Suprapubic skin (tissue), 4 donors: ENCODE measurements at regions not wholly inside any gene's neighbourhood (a gene's known extent, or its start where the extent isn't known, plus 50 kb on each side); places are given as distances from the start of the nearest gene placed in this dataset.

Source experiments
- DNase-seq, 2 donors: peaks; one replicate each; pipeline ENCODE4 v3.0.0-alpha.2; 2019; ENCODE audit warnings: low spot score in 2 of 2
- H3K27ac ChIP-seq: fragments of 200-600 bp; sonication (generic); one replicate; pipeline ENCODE4 v1.5.1; 2019
- H3K27me3 ChIP-seq: fragments of 200-600 bp; sonication (generic); one replicate; pipeline ENCODE4 v1.5.1; 2019
- H3K36me3 ChIP-seq: fragments of 200-600 bp; sonication (generic); one replicate; pipeline ENCODE4 v1.5.1; 2019
- H3K4me1 ChIP-seq: fragments of 200-600 bp; sonication (generic); one replicate; pipeline ENCODE4 v1.5.1; 2019
- H3K4me3 ChIP-seq: fragments of 200-600 bp; sonication (generic); one replicate; pipeline ENCODE4 v1.5.1; 2019; ENCODE audit warnings: mild to moderate bottlenecking
- H3K9me3 ChIP-seq: fragments of 200-600 bp; sonication (generic); one replicate; pipeline ENCODE4 v1.5.1; 2019
- CTCF ChIP-seq, 2 donors: fragments of 200-600 bp in 1 of 2; fragments of 450-650 bp in 1 of 2; sonication (generic) in 1 of 2; IDR thresholded peaks; one replicate each; pipeline ENCODE4 v1.5.1; 2016 to 2019; ENCODE audit warnings: antibody characterized with exemption in 2 of 2, mild to moderate bottlenecking in 1 of 2, moderate library complexity in 1 of 2
- EP300 ChIP-seq: sonication (generic); formaldehyde crosslinking; IDR thresholded peaks from one replicate; pipeline ENCODE4 v1.6.1; 2017; ENCODE audit warnings: antibody characterized with exemption
- POLR2A ChIP-seq, 2 donors: fragments of 450-650 bp; IDR thresholded peaks; one replicate each; pipeline ENCODE4 v1.6.1; 2017; ENCODE audit warnings: antibody characterized with exemption in 2 of 2, mild to moderate bottlenecking in 2 of 2, moderate library complexity in 2 of 2
- POLR2AphosphoS5 ChIP-seq, 3 donors: sonication (generic); formaldehyde crosslinking; IDR thresholded peaks; one replicate each; pipeline ENCODE4 v1.6.1; 2017; ENCODE audit warnings: antibody characterized with exemption in 3 of 3
- WGBS: methylation state at CpG from one replicate; pipeline ENCODE4 v1.1.5; 2018; 5-methylcytosine and 5-hydroxymethylcytosine counted together

- Histone ChIP-seq H3K9me3 (no peaks in the 10 kb centered on the region), H3K27me3 (no peaks in the 10 kb centered on the region), H3K36me3 (no peaks in the 10 kb centered on the region), H3K27ac (no peak overlapping the region), H3K4me3 (no peak overlapping the region), H3K4me1 (no peaks in the 10 kb centered on the region)
- no peak for DNase-seq
- no peak for TF ChIP-seq POLR2AphosphoS5 (IDR thresholded peaks at IDR 0.05)
- TF ChIP-seq POLR2A (IDR thresholded peaks at IDR 0.05), result no peak
- TF ChIP-seq EP300, result no peak
- no peak for TF ChIP-seq CTCF (IDR thresholded peaks at IDR 0.05)
- WGBS, result 75% methylated on average over 4 of the region's 4 CpGs
Observed at GRCh38 chr9:105963343-105964099, 269.2 kb downstream of the TMEM38B start.

GRCh38 chr9:105964156-105964555, 269.8 kb downstream of the TMEM38B start:
- H3K27ac ChIP-seq, result no peak overlapping the region
- no peaks in the 10 kb centered on the region for H3K4me1 ChIP-seq
- no peak overlapping the region for H3K4me3 ChIP-seq
- TF ChIP-seq EP300 (no peak), POLR2AphosphoS5 (IDR thresholded peaks at IDR 0.05) (no peak), POLR2A (IDR thresholded peaks at IDR 0.05) (no peak), CTCF (IDR thresholded peaks at IDR 0.05) (no peak)
- no peaks in the 10 kb centered on the region for H3K9me3 ChIP-seq
- no peaks in the 10 kb centered on the region for H3K27me3 ChIP-seq
- no peaks in the 10 kb centered on the region for H3K36me3 ChIP-seq
- no peak for DNase-seq

- no peaks in the 10 kb centered on the region for H3K9me3 ChIP-seq
- no peak for DNase-seq
- 76% methylated on average over 1 of the region's 1 CpG for WGBS
- no peak for TF ChIP-seq POLR2AphosphoS5 (IDR thresholded peaks at IDR 0.05)
- no peak for TF ChIP-seq CTCF (IDR thresholded peaks at IDR 0.05)
- TF ChIP-seq EP300, result no peak
- no peak for TF ChIP-seq POLR2A (IDR thresholded peaks at IDR 0.05)
- no peak overlapping the region for H3K4me3 ChIP-seq
- no peaks in the 10 kb centered on the region for H3K27me3 ChIP-seq
- no peaks in the 10 kb centered on the region for H3K4me1 ChIP-seq
- H3K27ac ChIP-seq, result no peak overlapping the region
- H3K36me3 ChIP-seq, result no peaks in the 10 kb centered on the region
Observed at GRCh38 chr9:105966834-105967233, 272.5 kb downstream of the TMEM38B start.

GRCh38 chr9:105967248-105967647, 272.9 kb downstream of the TMEM38B start:
- H3K4me3 ChIP-seq, result no peak overlapping the region
- H3K9me3 ChIP-seq, result no peaks in the 10 kb centered on the region
- no peak for DNase-seq
- H3K27me3 ChIP-seq, result no peaks in the 10 kb centered on the region
- WGBS, result 59% methylated on average over 1 of the region's 1 CpG
- H3K27ac ChIP-seq, result no peak overlapping the region
- no peaks in the 10 kb centered on the region for H3K36me3 ChIP-seq
- no peaks in the 10 kb centered on the region for H3K4me1 ChIP-seq
- no peak for TF ChIP-seq POLR2A (IDR thresholded peaks at IDR 0.05)

- Histone ChIP-seq H3K27me3 (no peaks in the 10 kb centered on the region), H3K9me3 (no peaks in the 10 kb centered on the region), H3K36me3 (no peaks in the 10 kb centered on the region), H3K4me3 (no peak overlapping the region), H3K27ac (no peak overlapping the region), H3K4me1 (no peaks in the 10 kb centered on the region)
- TF ChIP-seq POLR2A (IDR thresholded peaks at IDR 0.05) (no peak), CTCF (IDR thresholded peaks at IDR 0.05) (no peak), EP300 (no peak), POLR2AphosphoS5 (IDR thresholded peaks at IDR 0.05) (no peak)
- 67% methylated on average over 2 of the region's 2 CpGs for WGBS
- no peak for DNase-seq
Observed at GRCh38 chr9:105967797-105968196, 273.5 kb downstream of the TMEM38B start.
